ENCODE measurements at regions not wholly inside any gene's neighbourhood (a gene's known extent, or its start where the extent isn't known, plus 50 kb on each side); places are given as distances from the start of the nearest gene placed in this dataset.

DNA sequence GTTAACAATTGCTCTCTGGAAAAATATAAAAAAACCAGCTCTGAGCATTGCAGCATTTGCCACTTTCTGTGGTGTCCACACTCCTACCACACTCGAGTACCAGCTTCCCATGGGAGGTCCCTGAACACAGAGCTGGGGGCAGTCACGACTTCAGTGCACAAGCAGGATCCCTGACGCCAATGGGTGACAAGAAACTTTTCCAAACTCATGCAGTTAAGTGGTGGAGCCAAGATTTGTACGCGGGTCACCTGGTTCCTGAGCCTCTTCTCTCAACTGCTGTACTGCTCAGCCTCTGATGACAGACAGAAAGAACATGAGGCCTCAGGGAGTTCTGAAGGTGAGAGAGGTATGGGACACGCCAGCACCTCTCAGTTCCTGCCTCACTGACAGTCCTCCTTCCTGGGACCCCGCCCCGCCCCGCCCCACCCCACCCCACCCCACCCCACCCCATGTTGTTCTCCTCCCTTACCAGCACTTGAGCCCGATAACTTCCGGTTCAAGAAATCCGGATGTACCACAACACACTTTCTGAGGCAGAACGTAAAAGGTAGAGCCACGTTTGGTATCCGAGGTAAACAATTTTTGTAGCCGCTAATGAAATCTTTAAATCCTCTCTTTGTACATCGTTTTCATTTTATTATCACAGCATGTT lies 287.6 kb downstream of the MYCN start:
- Histone ChIP-seq H3K4me3 (ENCODE audit: low read length) (no peak overlapping the region), H3K27me3 (ENCODE audit: insufficient read depth, low read depth, low read length) (no peaks in the 10 kb centered on the region), H3K9ac (ENCODE audit: low read length) (no peak overlapping the region), H3K36me3 (ENCODE audit: insufficient read depth, low read length) (no peaks in the 10 kb centered on the region), H3K79me2 (replicated peaks; ENCODE audit: insufficient read depth, low read length) (no peaks in the 10 kb centered on the region), H3K4me2 (ENCODE audit: low read length) (no peak overlapping the region), H2AFZ (ENCODE audit: low read depth, low read length) (no peak overlapping the region), H3K9me3 (ENCODE audit: low read length) (no peaks in the 10 kb centered on the region), H3K27ac (ENCODE audit: low read length) (no peak overlapping the region), H4K20me1 (ENCODE audit: insufficient read depth) (no peaks in the 10 kb centered on the region), H3K9me2 (ENCODE audit: insufficient read depth, low read length) (no peaks in the 10 kb centered on the region), H3F3A (ENCODE audit: insufficient read depth, low read length, poor library complexity, severe bottlenecking) (no peaks in the 10 kb centered on the region)
- TF ChIP-seq, protein P1, sequence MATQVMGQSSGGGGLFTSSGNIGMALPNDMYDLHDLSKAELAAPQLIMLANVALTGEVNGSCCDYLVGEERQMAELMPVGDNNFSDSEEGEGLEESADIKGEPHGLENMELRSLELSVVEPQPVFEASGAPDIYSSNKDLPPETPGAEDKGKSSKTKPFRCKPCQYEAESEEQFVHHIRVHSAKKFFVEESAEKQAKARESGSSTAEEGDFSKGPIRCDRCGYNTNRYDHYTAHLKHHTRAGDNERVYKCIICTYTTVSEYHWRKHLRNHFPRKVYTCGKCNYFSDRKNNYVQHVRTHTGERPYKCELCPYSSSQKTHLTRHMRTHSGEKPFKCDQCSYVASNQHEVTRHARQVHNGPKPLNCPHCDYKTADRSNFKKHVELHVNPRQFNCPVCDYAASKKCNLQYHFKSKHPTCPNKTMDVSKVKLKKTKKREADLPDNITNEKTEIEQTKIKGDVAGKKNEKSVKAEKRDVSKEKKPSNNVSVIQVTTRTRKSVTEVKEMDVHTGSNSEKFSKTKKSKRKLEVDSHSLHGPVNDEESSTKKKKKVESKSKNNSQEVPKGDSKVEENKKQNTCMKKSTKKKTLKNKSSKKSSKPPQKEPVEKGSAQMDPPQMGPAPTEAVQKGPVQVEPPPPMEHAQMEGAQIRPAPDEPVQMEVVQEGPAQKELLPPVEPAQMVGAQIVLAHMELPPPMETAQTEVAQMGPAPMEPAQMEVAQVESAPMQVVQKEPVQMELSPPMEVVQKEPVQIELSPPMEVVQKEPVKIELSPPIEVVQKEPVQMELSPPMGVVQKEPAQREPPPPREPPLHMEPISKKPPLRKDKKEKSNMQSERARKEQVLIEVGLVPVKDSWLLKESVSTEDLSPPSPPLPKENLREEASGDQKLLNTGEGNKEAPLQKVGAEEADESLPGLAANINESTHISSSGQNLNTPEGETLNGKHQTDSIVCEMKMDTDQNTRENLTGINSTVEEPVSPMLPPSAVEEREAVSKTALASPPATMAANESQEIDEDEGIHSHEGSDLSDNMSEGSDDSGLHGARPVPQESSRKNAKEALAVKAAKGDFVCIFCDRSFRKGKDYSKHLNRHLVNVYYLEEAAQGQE (IDR thresholded peaks at IDR 0.05; ENCODE audit: borderline replicate concordance) = no peak

- no peak for TF ChIP-seq SMC3 (conservative IDR thresholded peaks at IDR 0.05; ENCODE audit: poor library complexity)
- TF ChIP-seq RAD21 (conservative IDR thresholded peaks at IDR 0.05) = no peak
- TF ChIP-seq, protein P1 (IDR thresholded peaks at IDR 0.05; ENCODE audit: borderline replicate concordance) = no peak
- TF ChIP-seq EP300 (conservative IDR thresholded peaks at IDR 0.05; ENCODE audit: poor library complexity, severe bottlenecking) = no peak
- TF ChIP-seq, protein P2, sequence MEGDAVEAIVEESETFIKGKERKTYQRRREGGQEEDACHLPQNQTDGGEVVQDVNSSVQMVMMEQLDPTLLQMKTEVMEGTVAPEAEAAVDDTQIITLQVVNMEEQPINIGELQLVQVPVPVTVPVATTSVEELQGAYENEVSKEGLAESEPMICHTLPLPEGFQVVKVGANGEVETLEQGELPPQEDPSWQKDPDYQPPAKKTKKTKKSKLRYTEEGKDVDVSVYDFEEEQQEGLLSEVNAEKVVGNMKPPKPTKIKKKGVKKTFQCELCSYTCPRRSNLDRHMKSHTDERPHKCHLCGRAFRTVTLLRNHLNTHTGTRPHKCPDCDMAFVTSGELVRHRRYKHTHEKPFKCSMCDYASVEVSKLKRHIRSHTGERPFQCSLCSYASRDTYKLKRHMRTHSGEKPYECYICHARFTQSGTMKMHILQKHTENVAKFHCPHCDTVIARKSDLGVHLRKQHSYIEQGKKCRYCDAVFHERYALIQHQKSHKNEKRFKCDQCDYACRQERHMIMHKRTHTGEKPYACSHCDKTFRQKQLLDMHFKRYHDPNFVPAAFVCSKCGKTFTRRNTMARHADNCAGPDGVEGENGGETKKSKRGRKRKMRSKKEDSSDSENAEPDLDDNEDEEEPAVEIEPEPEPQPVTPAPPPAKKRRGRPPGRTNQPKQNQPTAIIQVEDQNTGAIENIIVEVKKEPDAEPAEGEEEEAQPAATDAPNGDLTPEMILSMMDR (IDR thresholded peaks at IDR 0.05; ENCODE audit: poor library complexity, severe bottlenecking) = no peak
- TF ChIP-seq POLR2AphosphoS5 (IDR thresholded peaks at IDR 0.05) = no peak
- no peak for TF ChIP-seq MXI1 (conservative IDR thresholded peaks at IDR 0.05; ENCODE audit: poor library complexity, severe bottlenecking)
- H3K9me2 ChIP-seq (ENCODE audit: insufficient read depth, low read length) = no peaks in the 10 kb centered on the region
- H3K27ac ChIP-seq (ENCODE audit: low read length) = no peak overlapping the region
- H4K20me1 ChIP-seq (ENCODE audit: insufficient read depth) = no peaks in the 10 kb centered on the region
- no peaks in the 10 kb centered on the region for H3K27me3 ChIP-seq (ENCODE audit: insufficient read depth, low read depth, low read length)
- H3K79me2 ChIP-seq (replicated peaks; ENCODE audit: insufficient read depth, low read length) = no peaks in the 10 kb centered on the region
- H3K4me3 ChIP-seq (ENCODE audit: low read length) = no peak overlapping the region
- no peaks in the 10 kb centered on the region for H3F3A ChIP-seq (ENCODE audit: insufficient read depth, low read length, poor library complexity, severe bottlenecking)
- no peak overlapping the region for H3K4me2 ChIP-seq (ENCODE audit: low read length)
- H2AFZ ChIP-seq (ENCODE audit: low read depth, low read length) = no peak overlapping the region
- no peak overlapping the region for H3K9ac ChIP-seq (ENCODE audit: low read length)
- H3K36me3 ChIP-seq (ENCODE audit: insufficient read depth, low read length) = no peaks in the 10 kb centered on the region
- no peaks in the 10 kb centered on the region for H3K9me3 ChIP-seq (ENCODE audit: low read length)
Measured at GRCh38 chr2:16226943-16227664, 286.8 kb downstream of the MYCN start.
